Stomach smooth muscle (tissue), 2 donors: ENCODE measurements at regions not wholly inside any gene's neighbourhood (a gene's known extent, or its start where the extent isn't known, plus 50 kb on each side); places are given as distances from the start of the nearest gene placed in this dataset.
"Not testable (repeated sequence)": the region's sequence is repeated elsewhere in the genome, so short reads cannot be mapped to it uniquely, and the experiment has no call there.

Experiments
- H3K27ac ChIP-seq: one replicate; pipeline ENCODE4 v1.7.0; 2013; ENCODE audit warnings: mild to moderate bottlenecking, low read length, inconsistent platforms
- H3K27me3 ChIP-seq, 2 donors: one replicate each; pipeline ENCODE4 v1.7.0; 2013; ENCODE audit warnings: low read length in 2 of 2; ENCODE audit not compliant: insufficient read depth in 2 of 2, control insufficient read depth in 1 of 2
- H3K36me3 ChIP-seq, 2 donors: one replicate each; pipeline ENCODE4 v1.7.0; 2013; ENCODE audit warnings: low read length in 2 of 2; ENCODE audit not compliant: control insufficient read depth in 2 of 2, insufficient read depth in 2 of 2
- H3K4me1 ChIP-seq: one replicate; pipeline ENCODE4 v1.7.0; 2013; ENCODE audit warnings: low read length; ENCODE audit not compliant: control insufficient read depth, insufficient read depth
- H3K4me3 ChIP-seq, 2 donors: one replicate each; pipeline ENCODE4 v1.7.0; 2013; ENCODE audit warnings: low read length in 2 of 2
- H3K9ac ChIP-seq, 2 donors: one replicate each; pipeline ENCODE4 v1.7.0; 2013; ENCODE audit warnings: low read length in 2 of 2, mild to moderate bottlenecking in 1 of 2
- H3K9me3 ChIP-seq, 2 donors: one replicate each; pipeline ENCODE4 v1.7.0; 2013; ENCODE audit warnings: low read length in 2 of 2; ENCODE audit not compliant: control insufficient read depth in 2 of 2
- donor health status: healthy.
- donor health status: Pancreatic carcinoma.

DNA sequence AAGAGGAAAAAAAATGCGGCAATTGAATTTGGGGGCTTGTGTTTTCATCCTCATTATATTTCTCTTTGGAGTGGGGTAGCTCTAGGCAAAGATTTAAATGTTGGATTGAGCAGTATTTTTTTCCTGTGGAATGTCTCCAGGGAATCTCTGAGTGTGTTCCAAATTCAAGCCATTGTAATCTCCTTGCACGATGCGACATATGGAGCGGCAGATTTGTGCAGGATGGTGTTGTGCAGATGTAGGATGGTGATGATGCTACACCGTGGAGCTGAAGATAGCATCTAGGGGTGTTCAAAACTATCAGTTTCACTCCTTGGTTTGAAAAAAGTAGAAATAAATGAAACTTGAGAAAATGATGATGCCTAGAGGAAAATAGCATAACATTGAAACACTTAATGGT, 777.5 kb upstream of the EPHA7 start:
- Histone ChIP-seq H3K4me3 (no peak overlapping the region), H3K4me1 (no peaks in the 10 kb centered on the region), H3K9ac (no peak overlapping the region), H3K27ac (no peak overlapping the region), H3K9me3 (no peaks in the 10 kb centered on the region), H3K36me3 (no peaks in the 10 kb centered on the region), H3K27me3 (no peaks in the 10 kb centered on the region)

DNA sequence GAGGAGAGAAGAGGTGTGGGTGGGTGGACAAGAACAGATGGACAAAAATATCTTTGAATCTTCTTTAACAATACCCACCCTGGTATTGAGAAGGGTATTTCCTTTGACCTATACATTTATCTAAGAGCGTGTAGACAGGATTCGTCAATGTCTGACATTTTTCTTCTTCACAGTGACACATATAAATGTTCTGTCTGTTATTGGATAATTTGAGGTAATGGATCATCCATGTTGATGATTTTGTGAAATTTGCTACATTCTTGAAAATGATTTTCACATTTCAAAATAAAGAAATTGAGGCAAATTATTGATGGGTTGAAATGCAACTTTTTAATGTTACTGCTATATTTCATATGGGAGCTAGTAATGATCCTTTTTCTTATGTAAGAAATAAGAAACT, 770.7 kb upstream of the EPHA7 start:
- Histone ChIP-seq H3K27me3 (no peaks in the 10 kb centered on the region), H3K9me3 (peaks cover 0 to 1% of the 10 kb centered on the region in 2 donors), H3K9ac (no peak overlapping the region), H3K4me1 (no peaks in the 10 kb centered on the region), H3K27ac (no peak overlapping the region), H3K36me3 (no peaks in the 10 kb centered on the region), H3K4me3 (no peak overlapping the region)

DNA sequence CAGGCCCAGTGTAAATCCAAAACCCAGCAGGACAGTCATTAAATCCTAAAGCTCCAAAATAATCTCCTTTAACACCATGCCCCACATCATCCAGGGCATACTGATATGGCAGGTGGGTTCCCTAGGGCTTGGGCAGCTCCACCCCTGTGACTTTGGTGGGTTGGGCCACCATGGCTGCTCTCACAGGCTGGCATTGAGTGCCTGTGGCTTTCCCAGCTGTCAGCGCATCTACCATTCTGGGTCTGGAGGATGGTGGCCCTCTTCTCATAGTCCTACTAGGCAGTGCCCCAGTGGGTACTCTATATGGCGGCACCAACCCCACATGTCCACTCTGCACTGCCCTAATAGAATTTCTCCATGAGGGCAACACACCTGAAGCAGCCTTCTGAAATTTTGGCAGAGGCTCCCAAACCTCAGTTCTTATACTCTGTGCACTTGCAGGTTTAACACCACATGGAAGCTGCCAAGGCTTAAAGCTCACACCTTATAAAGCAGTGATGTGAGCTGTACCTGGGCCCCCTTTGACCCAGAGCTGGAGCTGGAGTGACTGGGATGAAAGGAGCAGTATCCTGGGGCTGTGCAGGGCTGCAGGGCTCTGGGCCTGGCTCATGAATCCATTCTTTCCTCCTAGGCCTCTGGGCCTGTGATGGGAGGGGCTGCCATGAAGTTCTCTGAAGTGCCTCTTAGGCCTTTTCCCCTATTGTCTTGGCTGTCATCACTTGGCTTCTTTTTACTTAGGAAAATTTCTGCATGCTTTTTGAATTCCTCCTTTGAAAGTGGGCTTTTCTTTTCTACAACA, 765.5 kb upstream of the EPHA7 start:
- H3K9me3 ChIP-seq = peaks cover 0 to 7% of the 10 kb centered on the region in 2 donors
- H3K27me3 ChIP-seq = no peaks in the 10 kb centered on the region
- no peaks in the 10 kb centered on the region for H3K36me3 ChIP-seq
- H3K4me3 ChIP-seq = no peak overlapping the region
- no peak overlapping the region for H3K27ac ChIP-seq
- no peak overlapping the region for H3K9ac ChIP-seq
- no peaks in the 10 kb centered on the region for H3K4me1 ChIP-seq

DNA sequence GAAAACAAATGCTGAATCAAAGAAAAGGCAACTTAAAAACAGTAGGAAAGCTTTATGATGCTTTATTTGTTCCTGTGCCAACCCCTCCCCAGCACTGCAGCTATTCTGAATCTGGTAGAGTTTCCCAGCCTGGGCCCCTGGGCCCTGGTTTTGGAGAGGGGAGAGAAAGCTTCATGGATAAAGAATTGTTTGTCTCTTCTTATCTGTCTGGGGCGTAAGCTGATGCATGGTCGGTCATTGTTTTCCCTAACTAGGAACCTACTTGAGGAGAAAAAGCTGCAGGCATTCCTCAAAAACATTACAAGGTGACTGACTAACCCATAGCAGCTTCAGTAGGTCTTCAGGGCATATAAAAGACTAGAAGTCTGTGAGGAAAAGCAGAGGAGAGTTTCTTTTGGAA, 758.1 kb upstream of the EPHA7 start:
- Histone ChIP-seq H3K4me3 (no peak overlapping the region), H3K9me3 (no peaks in the 10 kb centered on the region), H3K27me3 (no peaks in the 10 kb centered on the region), H3K4me1 (no peaks in the 10 kb centered on the region), H3K9ac (no peak overlapping the region), H3K36me3 (no peaks in the 10 kb centered on the region), H3K27ac (no peak overlapping the region)

DNA sequence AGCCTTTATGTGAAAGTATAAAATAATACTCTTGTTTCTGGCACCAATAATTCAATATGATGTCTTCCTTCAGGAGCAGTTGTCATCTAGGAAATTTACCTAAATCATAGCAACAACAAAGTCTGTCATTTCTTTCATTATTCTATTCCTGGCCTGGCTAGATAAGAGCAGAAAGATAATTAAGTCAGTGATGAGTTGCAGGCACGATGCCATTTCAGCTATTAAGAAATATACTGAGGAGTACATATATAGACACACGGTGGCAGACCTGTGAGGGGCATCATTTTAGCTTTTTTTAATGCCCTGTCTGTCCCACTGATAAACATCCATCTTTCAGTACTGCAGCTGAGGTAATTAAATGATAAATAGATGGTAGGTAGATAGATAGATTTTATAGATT, 756.1 kb upstream of the EPHA7 start:
- no peak overlapping the region for H3K27ac ChIP-seq
- no peaks in the 10 kb centered on the region for H3K4me1 ChIP-seq
- H3K4me3 ChIP-seq = no peak overlapping the region
- no peaks in the 10 kb centered on the region for H3K36me3 ChIP-seq
- H3K9ac ChIP-seq = no peak overlapping the region
- H3K9me3 ChIP-seq = no peaks in the 10 kb centered on the region
- no peaks in the 10 kb centered on the region for H3K27me3 ChIP-seq

DNA sequence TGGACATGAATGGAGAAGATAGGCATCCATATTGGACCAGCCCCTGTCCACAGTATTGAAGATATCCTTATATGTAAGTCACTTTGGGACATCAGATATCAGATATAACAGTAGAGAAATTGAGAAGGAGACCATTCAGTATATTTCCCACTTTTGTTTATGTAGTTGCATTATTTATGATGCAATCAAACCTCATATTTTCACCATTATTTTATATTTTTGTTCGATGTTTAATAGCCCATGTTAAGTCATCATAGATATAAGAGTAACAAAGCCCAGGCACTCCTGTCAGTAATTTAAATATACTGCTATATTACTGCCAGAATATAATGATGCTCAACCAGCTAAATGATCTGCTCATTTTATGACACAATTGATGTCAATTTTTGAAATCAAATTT, 744.5 kb upstream of the EPHA7 start:
- H3K36me3 ChIP-seq = no peaks in the 10 kb centered on the region
- H3K27ac ChIP-seq = no peak overlapping the region
- no peak overlapping the region for H3K9ac ChIP-seq
- H3K27me3 ChIP-seq = no peaks in the 10 kb centered on the region
- H3K4me3 ChIP-seq = no peak overlapping the region
- no peaks in the 10 kb centered on the region for H3K4me1 ChIP-seq
- H3K9me3 ChIP-seq = no peaks in the 10 kb centered on the region

DNA sequence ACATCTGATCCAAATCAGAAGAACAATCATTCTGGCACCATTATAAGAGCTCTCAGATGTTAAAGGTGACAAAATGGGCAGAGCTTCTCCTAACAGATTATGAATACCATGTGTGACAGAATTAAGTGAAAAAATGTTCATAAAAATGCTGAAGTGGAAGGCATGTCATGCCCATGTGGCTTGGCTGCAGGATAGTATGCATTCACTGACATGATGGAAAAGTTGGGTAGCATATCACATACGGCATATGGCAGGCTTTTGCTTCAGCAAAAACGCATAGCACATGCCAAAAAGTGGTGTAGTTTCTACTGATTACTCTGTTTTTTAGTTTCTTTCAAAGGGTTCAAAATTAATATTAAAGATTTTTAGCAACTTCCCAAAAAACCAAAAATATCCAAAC, 731.5 kb upstream of the EPHA7 start:
- Histone ChIP-seq H3K4me1 (no peaks in the 10 kb centered on the region), H3K4me3 (no peak overlapping the region), H3K27ac (no peak overlapping the region), H3K36me3 (no peaks in the 10 kb centered on the region), H3K9me3 (no peaks in the 10 kb centered on the region), H3K9ac (no peak overlapping the region), H3K27me3 (no peaks in the 10 kb centered on the region)

DNA sequence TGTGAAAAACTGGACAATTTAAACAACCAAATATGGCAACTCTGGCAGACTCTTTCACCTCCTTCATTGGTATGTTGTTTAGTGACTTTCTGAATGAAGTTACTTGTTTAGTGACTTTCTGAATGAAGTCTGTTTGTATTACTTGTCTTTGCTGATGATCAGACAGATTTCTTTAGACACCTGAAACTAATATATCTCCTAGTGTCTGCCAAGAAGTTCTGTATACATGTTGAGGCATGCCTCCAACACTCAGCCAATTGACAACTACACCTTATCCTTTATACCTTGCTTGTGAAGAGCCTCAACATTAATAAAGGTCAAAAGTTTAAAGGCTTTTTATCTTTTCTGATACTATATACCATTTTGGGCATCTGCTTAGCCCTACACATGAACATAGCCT, 725.4 kb upstream of the EPHA7 start:
- Histone ChIP-seq H3K9me3 (no peaks in the 10 kb centered on the region), H3K36me3 (no peaks in the 10 kb centered on the region)

DNA sequence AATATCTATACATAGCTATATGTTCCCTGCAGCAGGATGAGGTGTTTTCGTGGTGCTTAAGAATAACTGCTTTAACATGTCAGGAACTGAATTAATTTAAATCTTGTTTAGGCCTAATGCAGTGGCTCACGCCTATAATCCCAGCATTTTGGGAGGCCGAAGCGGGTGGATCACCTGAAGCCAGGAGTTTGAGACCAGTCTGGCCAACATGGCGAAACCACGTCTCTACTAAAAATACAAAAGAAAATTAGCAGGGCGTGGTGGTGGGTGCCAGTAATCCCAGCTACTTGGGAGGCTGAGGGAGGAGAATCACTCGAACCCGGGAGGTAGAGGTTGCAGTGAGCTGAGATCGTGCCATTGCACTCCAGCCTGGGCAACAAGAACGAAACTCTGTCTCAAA, 717.8 kb upstream of the EPHA7 start:
- H3K27ac ChIP-seq, H3K9ac ChIP-seq, H3K36me3 ChIP-seq, H3K9me3 ChIP-seq, H3K4me1 ChIP-seq, H3K27me3 ChIP-seq, H3K4me3 ChIP-seq: not testable (repeated sequence)

More for the DNA sequence above, 725.4 kb upstream of the EPHA7 start:
- H3K27ac ChIP-seq = no peak overlapping the region
- H3K4me1 ChIP-seq = no peaks in the 10 kb centered on the region
- no peaks in the 10 kb centered on the region for H3K27me3 ChIP-seq
- H3K9ac ChIP-seq = no peak overlapping the region
- H3K4me3 ChIP-seq = no peak overlapping the region

DNA sequence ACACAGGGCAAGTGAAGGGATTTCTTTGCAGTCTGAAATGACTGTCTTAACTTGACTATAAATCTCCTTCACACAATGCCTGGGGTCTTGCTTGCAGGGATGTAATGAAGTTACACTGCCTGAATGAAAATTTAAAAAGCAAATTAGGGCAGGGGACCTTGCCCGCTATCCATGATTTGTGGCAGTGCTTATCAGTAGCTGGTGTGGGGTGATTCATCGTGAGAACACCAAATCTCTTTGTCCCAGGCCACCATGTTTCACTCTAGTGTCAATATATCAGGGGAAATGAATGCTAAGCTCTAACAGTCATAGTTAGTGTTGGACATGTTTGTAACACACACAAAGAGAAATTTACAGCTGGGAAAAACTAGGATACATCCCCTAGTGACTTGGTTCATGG, 713.7 kb upstream of the EPHA7 start:
- H3K27me3 ChIP-seq = no peaks in the 10 kb centered on the region
- no peaks in the 10 kb centered on the region for H3K36me3 ChIP-seq

DNA sequence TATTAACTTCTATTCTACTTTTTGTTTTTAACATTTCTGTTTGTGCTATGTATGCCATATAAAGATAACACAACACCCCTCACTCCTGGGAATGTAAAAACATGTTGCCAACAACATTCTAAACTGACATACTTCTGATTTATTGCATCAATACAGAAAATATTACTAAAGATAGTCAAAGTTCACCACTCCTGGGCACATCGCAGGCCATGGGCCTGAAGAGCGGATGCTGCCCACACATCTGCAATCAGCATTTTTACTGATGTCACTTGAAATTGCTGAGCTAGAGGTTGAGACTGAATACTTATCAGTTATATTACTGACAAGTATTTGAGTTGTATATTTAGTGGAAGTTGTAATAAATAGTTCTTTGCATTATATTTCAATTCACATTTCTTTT, 711.9 kb upstream of the EPHA7 start:
- Histone ChIP-seq H3K4me3 (no peak overlapping the region), H3K9me3 (no peaks in the 10 kb centered on the region), H3K27ac (no peak overlapping the region), H3K27me3 (no peaks in the 10 kb centered on the region), H3K36me3 (no peaks in the 10 kb centered on the region), H3K9ac (no peak overlapping the region), H3K4me1 (no peaks in the 10 kb centered on the region)

More for the DNA sequence above, 713.7 kb upstream of the EPHA7 start:
- H3K4me3 ChIP-seq = no peak overlapping the region
- no peak overlapping the region for H3K9ac ChIP-seq
- H3K27ac ChIP-seq = no peak overlapping the region
- H3K9me3 ChIP-seq = no peaks in the 10 kb centered on the region
- H3K4me1 ChIP-seq = no peaks in the 10 kb centered on the region
